Keratinocyte (primary cell): ENCODE measurements at regions not wholly inside any gene's neighbourhood (a gene's known extent, or its start where the extent isn't known, plus 50 kb on each side); places are given as distances from the start of the nearest gene placed in this dataset.

Experiments used
- EZH2 ChIP-seq: IDR thresholded peaks from one replicate; pipeline ENCODE4 v1.6.1; 2012; ENCODE audit warnings: inconsistent platforms, mild to moderate bottlenecking, low read length, moderate library complexity
- TF ChIP-seq, protein P1 (sequence below), 3 experiments: IDR thresholded peaks in 1 of 3; conservative IDR thresholded peaks in 1 of 3; optimal IDR thresholded peaks in 1 of 3; 2 replicates in 2 of 3; 3 replicates in 1 of 3; pipeline versions ENCODE3 to v1.5.1; 2011; ENCODE audit warnings: low read length in 3 of 3, mild to moderate bottlenecking in 3 of 3, moderate library complexity in 2 of 3, control low read depth in 1 of 3, inconsistent platforms in 1 of 3; ENCODE audit not compliant: insufficient read depth in 2 of 3; ENCODE audit errors: extremely low read depth in 1 of 3

- TF ChIP-seq, protein P1, sequence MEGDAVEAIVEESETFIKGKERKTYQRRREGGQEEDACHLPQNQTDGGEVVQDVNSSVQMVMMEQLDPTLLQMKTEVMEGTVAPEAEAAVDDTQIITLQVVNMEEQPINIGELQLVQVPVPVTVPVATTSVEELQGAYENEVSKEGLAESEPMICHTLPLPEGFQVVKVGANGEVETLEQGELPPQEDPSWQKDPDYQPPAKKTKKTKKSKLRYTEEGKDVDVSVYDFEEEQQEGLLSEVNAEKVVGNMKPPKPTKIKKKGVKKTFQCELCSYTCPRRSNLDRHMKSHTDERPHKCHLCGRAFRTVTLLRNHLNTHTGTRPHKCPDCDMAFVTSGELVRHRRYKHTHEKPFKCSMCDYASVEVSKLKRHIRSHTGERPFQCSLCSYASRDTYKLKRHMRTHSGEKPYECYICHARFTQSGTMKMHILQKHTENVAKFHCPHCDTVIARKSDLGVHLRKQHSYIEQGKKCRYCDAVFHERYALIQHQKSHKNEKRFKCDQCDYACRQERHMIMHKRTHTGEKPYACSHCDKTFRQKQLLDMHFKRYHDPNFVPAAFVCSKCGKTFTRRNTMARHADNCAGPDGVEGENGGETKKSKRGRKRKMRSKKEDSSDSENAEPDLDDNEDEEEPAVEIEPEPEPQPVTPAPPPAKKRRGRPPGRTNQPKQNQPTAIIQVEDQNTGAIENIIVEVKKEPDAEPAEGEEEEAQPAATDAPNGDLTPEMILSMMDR (optimal IDR thresholded peaks at IDR 0.05 in 1 of 3, IDR thresholded peaks at IDR 0.05 in 1 of 3, conservative IDR thresholded peaks at IDR 0.05 in 1 of 3; ENCODE audit: extremely low read depth in 1 of 3, insufficient read depth in 2 of 3, low read length in 3 of 3), result no peak
- no peak for TF ChIP-seq EZH2
Measured at GRCh38 chr6:115601064-115601463, 459.6 kb downstream of the FRK start.
